C1 segment of cervical spinal cord (tissue), 14 donors: ENCODE measurements at regions not wholly inside any gene's neighbourhood (a gene's known extent, or its start where the extent isn't known, plus 50 kb on each side); places are given as distances from the start of the nearest gene placed in this dataset.
"Not testable (repeated sequence)": the region's sequence is repeated elsewhere in the genome, so short reads cannot be mapped to it uniquely, and the experiment has no call there.

Source experiments
- DNase-seq, 14 donors: peaks; one replicate each; lab custom pipeline; 2025; lab: John Stamatoyannopoulos, UW

DNA sequence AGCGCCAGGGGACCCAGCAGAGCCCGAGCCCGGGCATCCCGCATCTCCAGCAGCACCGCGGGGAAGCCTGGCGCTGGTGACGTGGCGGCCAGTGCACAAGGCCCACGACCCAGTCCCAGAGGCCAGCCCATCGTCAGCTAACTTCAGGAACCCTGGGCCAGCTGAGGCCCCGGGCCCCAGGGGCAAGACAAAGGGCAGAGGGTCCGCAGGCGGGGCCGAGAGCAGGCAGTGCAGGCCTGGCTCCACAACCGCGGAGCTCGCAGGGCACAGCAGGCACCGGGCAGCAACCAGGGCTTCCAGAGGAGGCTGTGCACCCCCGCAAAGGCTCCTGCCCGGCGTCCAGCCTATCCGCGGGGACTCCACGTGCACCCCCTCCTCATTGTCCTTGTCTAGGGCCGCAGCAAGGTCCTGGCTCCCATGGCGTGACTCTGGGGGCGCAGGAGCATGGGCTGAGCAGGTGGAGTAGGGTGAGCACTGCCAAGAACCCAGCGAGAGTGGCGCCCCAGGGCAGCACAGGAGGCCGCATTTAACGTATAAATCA is 352.5 kb downstream of the KCNJ18 start:
- not testable (repeated sequence) for DNase-seq

DNA sequence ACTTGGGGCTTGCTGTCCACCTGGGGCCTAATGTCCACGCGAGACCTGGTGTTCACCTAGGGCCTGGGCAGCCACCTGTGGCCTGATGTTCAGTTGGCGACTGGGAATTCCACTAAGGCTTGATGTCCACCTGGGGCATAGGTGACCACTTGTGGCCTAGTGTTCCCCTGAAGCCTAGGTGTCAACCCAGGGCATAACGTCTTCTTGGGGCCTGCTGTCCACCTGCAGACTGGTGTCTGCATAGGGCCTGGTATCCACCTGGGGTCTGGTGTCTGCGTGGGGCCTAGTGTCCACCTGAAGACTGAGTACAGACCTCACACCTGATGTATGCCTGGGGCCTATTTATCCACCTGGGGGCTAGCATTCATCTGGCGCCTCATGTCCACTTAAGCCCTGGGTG is 355.2 kb downstream of the KCNJ18 start:
- DNase-seq: not testable (repeated sequence)

DNA sequence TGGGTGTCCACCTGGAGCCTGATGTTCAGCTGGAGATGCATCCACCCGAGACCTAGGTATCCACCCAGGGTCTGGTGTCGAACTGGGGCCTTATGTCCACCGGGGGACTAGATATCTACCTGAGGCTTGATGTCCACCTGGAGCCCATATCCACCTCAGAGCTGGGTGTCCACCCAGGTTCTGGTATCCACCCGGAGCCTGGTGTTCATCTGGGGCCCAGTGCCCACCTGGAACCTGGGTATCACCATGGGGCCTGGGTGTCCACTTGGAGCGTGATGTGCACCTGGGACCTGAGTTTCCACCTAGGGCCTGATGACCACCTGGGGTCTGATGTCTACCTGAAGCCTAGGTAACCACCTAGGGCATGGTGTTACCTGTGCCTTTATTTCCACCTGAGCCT is 355.9 kb downstream of the KCNJ18 start:
- DNase-seq: not testable (repeated sequence)

DNA sequence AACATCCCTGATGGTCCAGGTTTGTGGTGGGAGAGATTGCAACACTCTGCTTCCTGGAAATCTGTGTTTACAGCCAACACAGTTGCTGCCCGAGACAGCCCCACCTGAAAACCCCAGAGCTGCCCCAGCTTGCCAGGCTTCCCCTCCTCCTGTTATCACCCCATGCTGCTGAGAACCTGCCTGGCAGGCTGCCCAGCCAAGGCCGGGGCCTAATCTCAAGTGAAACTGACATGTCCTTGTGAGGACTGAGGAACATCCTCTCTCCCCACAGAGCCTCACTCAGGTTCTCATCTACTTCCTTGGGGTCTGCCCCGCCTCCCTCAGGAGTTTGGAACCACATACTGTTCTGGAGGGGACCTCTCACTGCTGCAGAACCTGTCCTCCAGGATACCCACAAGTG is 358.4 kb downstream of the KCNJ18 start:
- DNase-seq: not testable (repeated sequence)

DNA sequence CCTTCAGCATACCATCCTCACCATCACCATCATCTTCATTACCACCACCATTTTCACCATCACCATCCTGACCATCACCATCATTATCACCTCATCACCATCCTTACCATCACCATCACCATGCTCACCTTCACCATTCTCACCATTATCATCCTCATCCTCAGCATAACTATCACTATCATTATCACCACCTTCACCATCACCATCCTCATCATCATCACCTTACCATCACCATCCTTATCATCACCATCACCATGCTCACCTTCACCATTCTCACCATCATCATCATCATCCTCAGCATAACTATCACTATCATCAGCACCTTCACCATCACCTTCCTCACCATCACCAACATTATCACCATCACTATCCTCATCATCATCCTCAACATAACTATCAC is 360.4 kb downstream of the KCNJ18 start:
- DNase-seq: not testable (repeated sequence)

DNA sequence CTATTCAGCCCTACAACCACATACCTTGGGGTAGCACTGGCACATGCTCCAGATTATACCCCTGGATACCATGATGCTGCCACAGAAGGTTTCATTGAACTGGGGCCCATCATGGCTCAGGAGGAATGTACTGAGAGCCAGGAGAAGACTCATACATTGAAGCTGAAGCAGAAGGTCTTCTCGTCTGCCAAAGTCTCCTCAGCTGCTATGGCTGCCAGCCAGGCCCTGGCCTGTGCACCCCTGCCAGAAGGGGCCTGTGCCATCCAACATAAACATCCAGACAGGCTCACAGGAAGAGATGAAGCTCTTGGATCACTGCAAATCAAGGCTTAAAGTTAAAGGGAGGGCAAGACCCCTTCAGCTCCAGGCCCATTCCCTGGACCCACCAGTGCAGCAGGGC is 364.2 kb downstream of the KCNJ18 start:
- peak in 1 of 14 donors; percentile 88 for DNase-seq

DNA sequence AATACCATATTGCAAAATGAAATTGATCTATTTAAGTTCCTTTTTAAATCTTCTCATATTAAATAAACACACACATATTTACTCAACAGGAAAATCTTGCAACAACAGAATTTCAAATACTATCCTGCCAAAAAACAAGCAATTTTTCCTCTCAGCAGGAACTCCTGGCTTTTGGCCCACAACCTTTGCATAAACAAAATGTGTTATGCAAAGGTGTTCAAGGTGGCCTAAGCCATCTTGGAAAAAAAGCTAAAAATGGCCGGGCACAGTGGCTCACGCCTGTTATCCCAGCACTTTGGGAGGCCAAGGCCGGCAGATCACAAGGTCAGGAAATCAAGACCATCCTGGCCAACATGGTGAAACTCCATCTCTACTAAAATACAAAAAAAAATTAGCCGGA is 383.6 kb downstream of the KCNJ18 start:
- peak in 1 of 14 donors; percentile 73 for DNase-seq

DNA sequence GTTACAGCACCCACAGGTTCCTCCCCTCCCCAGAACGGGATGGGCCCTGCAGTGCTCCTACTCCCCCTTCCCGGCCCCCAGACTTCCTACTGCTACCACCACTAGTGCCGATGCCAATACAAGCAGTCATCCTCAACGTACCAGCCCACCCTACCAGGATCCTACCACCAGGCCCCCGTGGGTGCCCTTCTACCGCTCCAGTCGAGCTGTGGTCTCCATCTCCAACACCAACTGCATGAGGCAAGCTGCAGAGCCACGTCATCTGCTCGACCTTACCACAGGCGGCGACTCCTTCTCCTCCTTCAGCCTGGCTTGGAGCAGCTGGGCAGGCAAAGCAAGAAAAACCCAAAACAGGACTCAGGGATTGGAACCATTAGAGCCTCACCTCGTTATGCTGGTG is 396.3 kb downstream of the KCNJ18 start:
- not testable (repeated sequence) for DNase-seq

DNA sequence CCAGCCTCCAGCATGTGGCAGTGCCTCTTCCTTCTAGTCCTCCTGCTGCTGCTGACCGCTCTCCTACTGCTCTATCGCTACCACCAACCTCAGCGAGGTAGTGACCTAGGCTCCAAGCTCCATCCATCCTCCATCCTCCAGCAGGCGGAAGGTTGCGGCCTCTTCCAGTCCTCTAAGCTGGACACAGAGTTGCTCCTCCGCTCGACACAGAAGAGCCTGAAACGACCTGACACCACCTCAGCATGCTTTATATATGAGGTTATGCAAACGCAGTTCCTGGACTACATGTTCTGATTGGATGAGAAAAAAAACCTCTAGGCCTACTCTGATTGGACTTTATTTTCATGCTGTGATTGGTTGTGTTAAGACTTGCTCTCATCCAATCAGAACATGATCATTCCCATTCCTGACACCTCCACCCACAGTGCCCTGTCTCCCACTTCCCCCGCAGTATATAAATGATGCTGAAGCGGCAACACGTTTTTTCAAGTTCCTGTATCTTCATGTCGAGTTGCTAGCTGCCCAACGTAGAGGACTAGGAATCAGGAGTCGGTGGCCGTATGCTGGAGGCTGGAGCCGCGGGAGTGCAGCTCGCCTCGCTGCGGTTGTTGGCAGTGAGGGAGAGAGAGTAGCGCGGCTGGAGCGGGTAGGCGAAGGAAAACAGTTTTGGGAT is 398.1 kb downstream of the KCNJ18 start:
- no peak for DNase-seq

DNA sequence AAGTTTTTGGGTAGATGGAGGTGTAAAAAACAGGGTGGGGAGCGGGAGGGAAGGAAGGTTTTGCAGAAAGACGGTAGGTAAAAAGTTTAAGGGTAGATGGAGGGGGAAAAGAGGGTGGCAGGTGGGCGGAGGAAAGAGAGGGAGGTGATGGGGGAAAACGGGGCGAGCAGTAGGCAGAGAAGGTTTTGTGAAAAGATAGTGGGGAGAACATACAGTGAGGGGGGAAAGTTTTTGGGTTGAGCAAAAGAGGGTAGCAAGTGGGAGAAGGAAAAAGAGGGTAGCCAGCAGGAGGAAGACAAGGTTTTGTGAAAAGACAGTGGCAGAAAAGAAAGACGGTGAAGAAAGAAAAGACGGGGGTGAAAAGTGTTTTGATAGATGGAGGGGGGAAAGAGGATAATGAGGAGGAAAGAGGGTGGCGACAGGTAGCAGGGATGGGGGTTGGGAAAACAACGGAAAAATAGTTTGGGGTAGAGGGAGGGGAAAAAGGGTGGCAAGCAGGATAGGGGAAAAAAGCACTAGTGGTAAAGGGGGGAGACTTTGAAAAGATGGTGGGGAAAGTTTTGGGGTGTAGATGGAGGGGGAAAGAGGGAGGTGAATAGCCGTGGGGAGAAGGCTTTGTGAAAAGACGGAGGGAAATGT is 398.8 kb downstream of the KCNJ18 start:
- DNase-seq: not testable (repeated sequence)

DNA sequence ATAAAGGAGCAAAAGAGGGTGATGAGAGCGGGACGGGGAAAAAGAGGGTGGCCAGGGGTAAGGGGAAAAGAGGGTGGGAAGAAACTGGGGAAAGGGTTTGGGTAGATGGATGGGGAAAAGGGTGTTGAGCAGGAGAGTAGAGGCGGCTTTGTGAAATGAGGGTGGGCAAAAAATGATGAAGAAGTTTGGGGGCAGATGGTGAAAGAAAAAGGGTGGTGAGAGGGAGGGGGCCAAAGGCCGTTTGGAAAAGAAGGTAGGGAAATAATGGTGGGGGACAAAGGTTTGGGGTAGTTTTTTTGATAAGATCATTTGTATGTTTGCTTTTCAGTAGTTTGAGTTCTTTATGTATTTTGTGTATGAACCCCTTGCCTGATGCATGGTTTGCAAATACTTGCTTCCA is 399.5 kb downstream of the KCNJ18 start:
- not testable (repeated sequence) for DNase-seq

DNA sequence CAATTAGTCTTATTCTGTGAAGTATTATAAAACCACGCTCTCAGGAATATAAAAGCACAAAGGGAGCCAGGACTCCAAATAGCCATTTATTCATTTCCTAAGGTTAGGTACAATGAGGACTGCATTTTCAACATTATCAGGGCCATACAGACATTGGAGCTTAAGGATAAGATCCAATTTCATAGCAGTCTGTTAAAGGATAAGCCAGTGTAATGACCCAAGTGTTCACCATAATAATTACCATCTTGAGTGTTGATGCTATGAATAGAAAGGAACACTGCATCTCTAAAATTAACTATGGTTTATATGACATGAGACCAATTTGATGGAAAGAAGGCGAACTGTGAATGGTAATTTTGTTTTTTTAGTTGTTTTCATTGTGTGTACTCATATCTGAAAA is 403.1 kb downstream of the KCNJ18 start:
- not testable (repeated sequence) for DNase-seq

DNA sequence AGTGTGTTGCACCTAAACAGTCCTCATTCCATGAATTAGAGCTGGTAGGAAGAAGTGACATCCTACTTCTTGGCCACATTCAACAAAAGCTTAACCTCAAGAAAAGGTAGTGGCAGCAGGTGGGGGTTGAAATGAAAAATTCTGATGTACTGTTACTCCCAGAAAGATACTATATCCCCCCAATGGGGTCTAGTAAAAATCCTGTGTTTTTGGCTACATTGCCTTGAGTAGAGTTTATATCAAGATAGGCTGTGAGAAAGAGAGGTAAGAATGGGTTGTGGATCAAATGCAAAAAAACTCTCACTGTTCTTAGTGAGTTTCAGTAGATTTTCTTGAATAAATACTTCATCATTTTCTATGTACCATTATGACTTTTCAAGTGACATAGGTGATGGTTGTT is 407.3 kb downstream of the KCNJ18 start:
- DNase-seq: not testable (repeated sequence)

DNA sequence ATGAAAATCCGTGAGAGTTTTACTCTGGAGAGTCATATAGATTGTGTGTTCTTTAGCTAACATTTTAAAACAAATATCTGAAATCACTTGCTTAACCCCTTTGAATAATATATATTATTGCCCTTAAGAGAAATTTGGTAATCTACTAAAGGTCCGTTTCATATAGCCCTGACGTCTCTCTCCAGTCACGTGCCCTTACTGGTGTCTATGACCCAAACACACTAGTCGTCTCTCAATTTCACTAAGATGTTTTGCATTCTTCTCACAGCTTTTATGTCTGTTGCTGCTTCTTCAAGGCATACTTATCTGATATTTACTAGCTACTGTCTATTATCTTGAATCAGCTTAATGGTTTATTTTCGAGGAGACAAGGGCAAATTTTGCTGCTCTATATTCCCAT is 409.9 kb downstream of the KCNJ18 start:
- DNase-seq: no peak

DNA sequence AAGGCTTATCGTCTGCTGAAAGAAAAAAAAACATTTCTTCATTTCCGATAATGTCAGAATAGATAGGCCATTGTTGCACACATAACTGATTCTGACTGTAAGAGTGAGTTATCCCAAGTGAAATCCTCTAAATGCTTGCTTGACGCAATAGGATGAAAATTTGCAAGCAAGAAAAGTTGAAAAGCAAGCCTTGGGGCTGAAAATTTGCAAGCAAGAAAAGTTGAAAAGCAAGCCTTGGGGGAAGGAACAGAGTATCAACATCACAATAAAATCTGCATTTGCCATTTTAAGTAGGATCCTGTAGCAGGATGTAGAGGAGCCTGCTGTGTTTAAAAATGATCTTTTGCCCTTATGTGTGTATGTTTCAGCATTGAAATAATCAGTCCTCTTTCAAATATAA is 424.4 kb downstream of the KCNJ18 start:
- not testable (repeated sequence) for DNase-seq

DNA sequence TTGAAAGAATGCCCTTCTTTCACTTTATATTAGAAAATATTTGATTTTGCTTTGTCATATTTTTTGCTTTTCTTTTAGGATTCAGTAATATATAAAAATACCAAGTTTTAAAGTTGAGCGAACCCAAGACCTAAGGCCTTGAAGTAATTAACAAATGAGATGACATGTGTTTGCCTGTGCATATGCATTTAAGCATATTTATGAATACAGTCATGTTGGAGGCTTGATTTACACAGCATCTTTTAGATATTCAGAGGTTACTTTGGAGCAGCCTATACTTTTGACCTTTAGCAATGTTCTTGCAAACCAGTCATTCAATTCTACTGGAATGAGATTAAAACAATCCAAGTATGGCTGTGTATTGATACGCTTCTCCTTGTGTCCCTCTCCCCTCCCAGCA is 425.1 kb downstream of the KCNJ18 start:
- not testable (repeated sequence) for DNase-seq

DNA sequence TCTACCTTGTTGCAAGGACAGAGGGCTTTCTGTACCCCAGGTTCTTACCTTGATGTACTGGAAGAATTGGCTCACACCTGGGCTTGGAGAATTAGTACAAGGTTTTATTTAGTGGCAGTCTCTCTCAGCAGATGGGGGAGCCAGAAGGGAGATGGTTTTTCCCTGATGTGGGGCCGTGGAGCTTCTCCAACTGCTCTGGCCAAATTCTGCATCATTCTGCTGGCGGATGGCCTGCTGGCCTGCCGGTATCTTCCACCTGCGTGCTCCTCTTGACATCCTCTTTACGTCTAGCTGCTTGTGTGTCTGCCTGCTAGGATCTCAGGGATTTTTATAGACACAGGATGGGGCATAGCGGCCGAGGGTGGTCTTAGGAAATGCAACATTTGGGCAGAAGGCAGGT is 426.7 kb downstream of the KCNJ18 start:
- DNase-seq: peak in 1 of 14 donors; percentile 94

DNA sequence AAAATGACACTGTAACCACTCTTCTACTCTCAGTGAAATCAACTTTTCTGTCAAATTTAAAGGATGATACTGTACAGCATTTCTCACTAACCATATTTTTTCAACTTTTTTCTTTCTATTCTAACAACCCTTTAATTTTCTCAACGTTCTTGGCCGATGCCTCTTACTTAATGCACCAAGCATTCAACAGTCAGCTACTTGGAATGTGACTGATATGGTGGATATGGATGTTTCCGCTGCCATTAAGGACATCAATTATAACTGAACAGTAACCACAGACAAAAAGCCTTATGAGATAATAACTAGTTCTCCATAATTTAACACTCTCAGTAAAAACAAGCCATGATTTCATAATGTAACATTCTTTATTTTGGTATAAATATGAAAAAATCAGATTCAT is 427.4 kb downstream of the KCNJ18 start:
- DNase-seq: not testable (repeated sequence)

DNA sequence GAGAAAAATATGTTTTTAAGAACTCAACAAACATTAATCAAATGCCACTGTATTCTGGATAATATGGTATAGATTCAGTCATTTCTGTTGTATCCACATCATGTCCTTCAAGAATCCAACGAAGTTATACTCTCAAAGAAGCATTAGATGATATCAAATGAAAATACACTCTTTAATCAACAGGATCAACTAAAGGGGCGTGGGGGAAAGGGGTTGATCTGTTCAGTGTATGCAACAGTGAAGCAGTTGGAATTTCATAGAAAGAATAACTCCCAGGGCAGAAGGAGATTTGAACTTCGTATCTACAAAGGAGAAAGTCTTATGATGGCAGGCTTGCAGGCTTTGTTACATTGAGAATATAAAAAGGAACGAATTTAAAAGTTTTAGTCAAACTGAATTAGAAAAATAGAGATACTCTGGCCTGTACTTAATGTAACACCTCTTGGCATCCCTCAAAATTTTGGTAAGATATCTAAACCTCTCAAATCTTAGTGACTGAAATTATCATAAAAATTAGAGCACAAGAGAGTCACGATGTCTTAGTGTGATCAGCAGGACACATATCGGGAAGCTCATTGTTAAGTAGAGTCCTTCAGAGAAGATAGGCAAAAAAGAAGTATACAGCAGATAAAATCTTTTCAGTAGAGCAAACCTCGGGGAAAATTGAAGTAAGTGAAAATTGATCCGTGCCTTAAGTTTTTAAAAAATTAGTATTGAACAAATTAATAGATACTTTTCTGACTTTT is 431.4 kb downstream of the KCNJ18 start:
- DNase-seq: no peak

DNA sequence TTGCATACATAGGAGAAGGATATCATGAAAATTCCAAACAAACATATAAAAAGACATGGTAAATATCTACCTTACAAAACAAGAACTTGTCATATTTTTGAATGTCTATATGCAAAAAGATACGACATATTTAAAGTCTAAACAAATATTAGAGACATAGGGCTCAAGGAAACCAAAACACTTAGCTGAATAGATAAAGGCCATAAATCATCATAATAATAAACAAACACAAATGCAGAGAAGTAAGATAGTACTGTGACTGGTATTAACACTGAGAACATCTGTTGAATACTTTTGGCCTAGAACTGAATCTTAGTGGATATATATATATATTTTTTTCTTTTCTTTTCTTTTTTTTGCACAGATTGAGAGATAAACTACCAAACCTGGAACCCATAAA is 435.8 kb downstream of the KCNJ18 start:
- no peak for DNase-seq

DNA sequence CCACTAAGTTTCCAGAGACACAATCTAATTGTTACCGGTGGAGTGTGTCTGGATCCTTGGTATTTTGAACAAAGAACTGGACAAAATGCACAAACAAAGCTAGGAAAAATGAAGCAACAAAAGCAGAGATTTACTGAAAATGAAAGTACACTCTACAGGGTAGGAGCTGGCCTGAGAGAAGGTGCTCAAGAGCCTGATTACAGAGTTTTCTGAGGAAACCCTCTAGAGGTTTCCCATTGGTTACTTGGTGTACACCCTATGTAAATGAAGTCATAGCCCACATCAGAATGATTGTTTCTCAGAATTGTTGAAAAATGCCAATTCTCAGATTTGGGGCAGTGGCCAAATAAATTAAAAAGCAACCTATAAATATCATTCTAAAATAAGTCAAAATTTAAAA is 436.4 kb downstream of the KCNJ18 start:
- no peak for DNase-seq

DNA sequence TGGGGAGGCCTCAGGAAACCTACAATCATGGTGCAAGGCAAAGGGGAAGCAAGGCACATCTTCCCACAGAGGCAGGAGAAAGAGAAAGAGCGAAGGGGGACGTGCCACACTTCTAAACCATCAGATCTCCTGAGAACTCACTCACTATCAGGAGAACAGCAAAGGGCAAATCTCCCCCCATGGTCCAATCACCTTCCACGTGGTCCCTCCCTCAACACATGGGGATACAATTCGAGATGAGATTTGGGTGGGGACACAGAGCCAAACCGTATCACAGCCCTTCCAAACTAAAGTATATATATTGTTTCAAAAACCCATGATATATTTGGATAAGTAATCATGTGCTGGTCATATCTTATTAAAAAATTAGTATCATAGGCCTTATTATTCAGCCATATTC is 437.6 kb downstream of the KCNJ18 start:
- not testable (repeated sequence) for DNase-seq
